Upper lobe of left lung (tissue), 6 donors: ENCODE measurements at regions not wholly inside any gene's neighbourhood (a gene's known extent, or its start where the extent isn't known, plus 50 kb on each side); places are given as distances from the start of the nearest gene placed in this dataset.
"Not testable (repeated sequence)": the region's sequence is repeated elsewhere in the genome, so short reads cannot be mapped to it uniquely, and the experiment has no call there.

ENCODE experiments used
- ATAC-seq, 2 donors: fragments of 200-7000 bp; cut with Tn5 transposase; one replicate each; pipeline ENCODE4 v1.9.1; 2022; ENCODE audit warnings: mild to moderate bottlenecking in 2 of 2, moderate library complexity in 2 of 2; ENCODE audit not compliant: low FRiP score in 2 of 2
- DNase-seq, 2 donors: peaks; one replicate each; pipeline ENCODE4 v3.0.0-alpha.2; 2019 to 2020
- H3K27ac ChIP-seq, 4 donors: fragments of 200-600 bp; sonication (generic); one replicate each; pipeline ENCODE4 v1.5.1; 2016 to 2019
- H3K27me3 ChIP-seq, 4 donors: fragments of 200-600 bp; sonication (generic); one replicate each; pipeline ENCODE4 v1.5.1; 2017 to 2019
- H3K36me3 ChIP-seq, 4 donors: fragments of 200-600 bp; sonication (generic); one replicate each; pipeline ENCODE4 v1.5.1; 2016 to 2019
- H3K4me1 ChIP-seq, 4 donors: fragments of 200-600 bp; sonication (generic); one replicate each; pipeline ENCODE4 v1.5.1; 2018 to 2019
- H3K4me3 ChIP-seq, 4 donors: fragments of 200-600 bp; sonication (generic); one replicate each; pipeline ENCODE4 v1.5.1; 2017 to 2019; ENCODE audit warnings: mild to moderate bottlenecking in 2 of 4, moderate library complexity in 1 of 4
- H3K9me3 ChIP-seq, 4 donors: fragments of 200-600 bp; sonication (generic); one replicate each; pipeline ENCODE4 v1.5.1; 2018 to 2019
- CTCF ChIP-seq, 6 experiments: fragments of 450-650 bp in 4 of 6; fragments of 200-600 bp in 2 of 6; sonication (generic) in 2 of 6; IDR thresholded peaks; one replicate each; pipeline ENCODE4 v1.5.1; 2016 to 2019; ENCODE audit warnings: antibody characterized with exemption in 6 of 6
- EP300 ChIP-seq, 4 donors: sonication (generic); formaldehyde crosslinking; IDR thresholded peaks; one replicate each; pipeline ENCODE4 v1.5.1; 2017; ENCODE audit warnings: antibody characterized with exemption in 4 of 4, control low read depth in 2 of 4
- POLR2A ChIP-seq, 4 donors: fragments of 450-650 bp; IDR thresholded peaks; one replicate each; pipeline ENCODE4 v1.5.1; 2016 to 2017; ENCODE audit warnings: antibody characterized with exemption in 4 of 4, mild to moderate bottlenecking in 2 of 4
- POLR2AphosphoS5 ChIP-seq, 2 donors: sonication (generic); formaldehyde crosslinking; IDR thresholded peaks; one replicate each; pipeline ENCODE4 v1.5.1; 2017; ENCODE audit warnings: antibody characterized with exemption in 2 of 2
- WGBS, 2 donors: methylation state at CpG; one replicate each; pipeline ENCODE4 v1.1.5; 2017 to 2018; 5-methylcytosine and 5-hydroxymethylcytosine counted together
- donor health status: DM: no; HTN: no; CAD: no; lungs with moderate emphysema.
- donor health status: DM: no; HTN: yes; CAD: no; lungs with severe emphysema.

GRCh38 chr11:121901886-121902285, 214.1 kb downstream of the BLID start:
- ATAC-seq (no peak), DNase-seq (no peak)
- Histone ChIP-seq H3K27me3 (no peaks in the 10 kb centered on the region), H3K36me3 (no peaks in the 10 kb centered on the region), H3K4me1 (no peaks in the 10 kb centered on the region), H3K27ac (no peak overlapping the region), H3K9me3 (no peaks in the 10 kb centered on the region), H3K4me3 (no peak overlapping the region)
- WGBS, 2 donors = 85 to 90% methylated on average over 4 of the region's 4 CpGs
- TF ChIP-seq CTCF (IDR thresholded peaks at IDR 0.05) (no peak), EP300 (IDR thresholded peaks at IDR 0.05) (no peak), POLR2AphosphoS5 (IDR thresholded peaks at IDR 0.05) (no peak), POLR2A (IDR thresholded peaks at IDR 0.05) (no peak)

- H3K27me3 ChIP-seq, H3K27ac ChIP-seq, H3K9me3 ChIP-seq, ATAC-seq, H3K36me3 ChIP-seq, H3K4me1 ChIP-seq, DNase-seq, H3K4me3 ChIP-seq: not testable (repeated sequence)
- 46 to 56% methylated on average over 2 of the region's 2 CpGs for WGBS, 2 donors
These were observed 214.6 kb downstream of the BLID start for GRCh38 chr11:121901417-121901816.

DNA sequence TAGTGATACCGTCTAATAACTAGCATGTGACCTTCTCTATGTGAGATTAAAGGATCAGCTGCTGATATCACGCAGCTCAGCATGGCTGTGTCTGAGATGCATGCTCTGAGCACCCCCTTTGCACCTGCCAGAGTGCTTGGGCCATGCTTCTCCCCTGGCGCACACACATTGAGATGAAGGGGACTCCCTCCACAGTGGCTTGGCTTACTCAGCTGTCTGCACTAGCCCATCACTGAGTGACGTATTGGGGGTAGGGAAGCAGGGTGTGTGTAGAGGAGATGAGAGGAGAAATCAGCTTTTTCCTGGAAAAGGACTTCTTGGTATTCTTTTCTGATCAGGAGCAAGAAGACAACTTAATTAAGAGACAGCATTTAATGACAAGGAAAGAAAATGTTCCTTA, 216.5 kb downstream of the BLID start:
- TF ChIP-seq CTCF (IDR thresholded peaks at IDR 0.05) (no peak), EP300 (IDR thresholded peaks at IDR 0.05) (no peak), POLR2AphosphoS5 (IDR thresholded peaks at IDR 0.05) (no peak), POLR2A (IDR thresholded peaks at IDR 0.05) (no peak)
- 84 to 96% methylated on average over 4 of the region's 4 CpGs for WGBS, 2 donors
- Histone ChIP-seq H3K27ac (no peak overlapping the region), H3K27me3 (no peaks in the 10 kb centered on the region), H3K9me3 (no peaks in the 10 kb centered on the region), H3K4me1 (no peaks in the 10 kb centered on the region), H3K36me3 (no peaks in the 10 kb centered on the region), H3K4me3 (no peak overlapping the region)
- DNase-seq (no peak), ATAC-seq (no peak)

DNA sequence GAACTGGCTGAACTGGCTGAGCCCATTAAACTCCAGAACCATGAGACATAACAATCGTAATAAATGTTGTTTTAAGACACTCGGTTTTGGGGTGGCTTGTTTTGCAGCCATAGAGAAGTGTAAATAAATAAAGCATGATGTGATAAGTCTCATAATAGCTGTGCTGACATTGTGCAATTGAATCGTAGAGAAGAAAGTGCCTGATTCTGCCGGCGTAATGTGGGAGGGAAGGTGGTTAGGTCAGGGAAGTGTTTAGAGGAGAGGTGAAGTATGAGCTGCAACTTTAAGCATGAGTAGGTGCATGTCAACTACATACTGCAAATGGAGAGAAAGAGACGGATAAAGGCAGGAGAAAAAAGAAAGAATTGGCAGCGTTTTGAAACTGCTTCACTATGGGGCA, 217.1 kb downstream of the BLID start:
- DNase-seq = no peak
- Histone ChIP-seq H3K27me3 (no peaks in the 10 kb centered on the region), H3K27ac (no peak overlapping the region), H3K4me3 (no peak overlapping the region), H3K4me1 (no peaks in the 10 kb centered on the region), H3K36me3 (no peaks in the 10 kb centered on the region), H3K9me3 (no peaks in the 10 kb centered on the region)
- no peak for TF ChIP-seq POLR2A (IDR thresholded peaks at IDR 0.05)
- no peak for TF ChIP-seq EP300 (IDR thresholded peaks at IDR 0.05)
- TF ChIP-seq CTCF (IDR thresholded peaks at IDR 0.05) = no peak
- TF ChIP-seq POLR2AphosphoS5 (IDR thresholded peaks at IDR 0.05) = no peak
- 50 to 53% methylated on average over 7 of the region's 7 CpGs for WGBS, 2 donors
- no peak for ATAC-seq

- 55 to 58% methylated on average over 1 of the region's 1 CpG for WGBS, 2 donors
- ATAC-seq = peak in 1 of 2 donors; percentile 64
- no peak for DNase-seq
- Histone ChIP-seq H3K4me3 (no peak overlapping the region), H3K36me3 (no peaks in the 10 kb centered on the region), H3K27me3 (no peaks in the 10 kb centered on the region), H3K27ac (no peak overlapping the region), H3K9me3 (no peaks in the 10 kb centered on the region), H3K4me1 (no peaks in the 10 kb centered on the region)
- TF ChIP-seq EP300 (IDR thresholded peaks at IDR 0.05) = no peak
These were observed 220.1 kb downstream of the BLID start for GRCh38 chr11:121895919-121896318.

DNA sequence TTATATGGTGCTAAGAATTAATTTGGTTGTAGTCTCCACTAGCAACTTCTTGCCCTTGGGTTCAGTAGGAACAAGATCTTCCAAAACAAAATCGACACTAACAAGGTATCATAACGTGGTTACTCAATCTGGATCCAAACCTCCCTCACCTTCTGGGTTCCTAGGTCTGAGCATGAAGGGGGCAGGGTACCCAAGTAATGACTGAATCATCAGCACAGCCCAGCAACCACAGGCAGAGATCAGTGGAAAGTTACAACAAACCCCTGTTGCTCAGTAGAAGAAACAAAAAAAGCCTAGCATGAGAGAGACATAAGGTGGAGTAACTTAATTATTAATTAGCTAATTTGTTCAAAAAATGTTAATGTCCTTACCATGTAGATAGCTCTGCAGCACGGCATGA, 221.4 kb downstream of the BLID start:
- no peak for TF ChIP-seq POLR2AphosphoS5 (IDR thresholded peaks at IDR 0.05)
- no peak for TF ChIP-seq POLR2A (IDR thresholded peaks at IDR 0.05)
- no peak for TF ChIP-seq CTCF (IDR thresholded peaks at IDR 0.05)
- no peak for TF ChIP-seq EP300 (IDR thresholded peaks at IDR 0.05)
- Histone ChIP-seq H3K4me1 (no peaks in the 10 kb centered on the region), H3K4me3 (no peak overlapping the region), H3K9me3 (no peaks in the 10 kb centered on the region), H3K27ac (no peak overlapping the region), H3K27me3 (no peaks in the 10 kb centered on the region), H3K36me3 (no peaks in the 10 kb centered on the region)
- ATAC-seq (no peak), DNase-seq (no peak)
- WGBS, 2 donors = 88 to 91% methylated on average over 3 of the region's 3 CpGs
